Right lobe of liver (tissue), 4 donors: ENCODE measurements at regions not wholly inside any gene's neighbourhood (a gene's known extent, or its start where the extent isn't known, plus 50 kb on each side); places are given as distances from the start of the nearest gene placed in this dataset.

Experiments
- POLR2A ChIP-seq: fragments of 450-650 bp; IDR thresholded peaks from one replicate; pipeline ENCODE4 v1.6.1; 2017; ENCODE audit warnings: antibody characterized with exemption, mild to moderate bottlenecking
- TF ChIP-seq, protein P1 (sequence below), 4 donors: fragments of 200-600 bp in 3 of 4; fragments of 450-650 bp in 1 of 4; IDR thresholded peaks; one replicate each; pipeline versions ENCODE4 v1.5.1 to v1.8.0; 2016 to 2022; ENCODE audit warnings: antibody characterized with exemption in 4 of 4, mild to moderate bottlenecking in 2 of 4
- donor health status: DM: no; HTN: no; CAD: no.
- donor health status: DM: no; HTN: no; CAD: no.
- donor health status: DM: no; HTN: yes; CAD: no.

DNA sequence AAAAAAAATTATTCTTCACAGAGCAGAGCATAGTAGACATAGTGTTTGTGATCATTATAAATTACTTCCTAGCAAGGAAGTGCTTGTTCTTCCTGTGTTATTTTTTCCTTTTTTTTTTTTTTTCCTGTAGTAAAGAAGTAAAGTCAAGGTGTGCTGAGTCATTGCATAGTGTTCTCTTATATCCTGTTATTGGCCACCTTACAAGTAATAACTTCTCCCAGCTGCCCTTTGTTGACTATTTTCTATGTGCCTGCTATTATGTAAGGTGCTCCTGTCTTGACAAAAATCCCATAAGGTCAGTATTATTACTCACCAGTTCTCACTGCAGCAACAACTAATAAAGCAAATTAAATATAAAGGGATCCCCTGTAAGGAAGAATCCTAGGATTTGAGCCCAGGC, 195.3 kb downstream of the GJA1 start:
- TF ChIP-seq, protein P1, sequence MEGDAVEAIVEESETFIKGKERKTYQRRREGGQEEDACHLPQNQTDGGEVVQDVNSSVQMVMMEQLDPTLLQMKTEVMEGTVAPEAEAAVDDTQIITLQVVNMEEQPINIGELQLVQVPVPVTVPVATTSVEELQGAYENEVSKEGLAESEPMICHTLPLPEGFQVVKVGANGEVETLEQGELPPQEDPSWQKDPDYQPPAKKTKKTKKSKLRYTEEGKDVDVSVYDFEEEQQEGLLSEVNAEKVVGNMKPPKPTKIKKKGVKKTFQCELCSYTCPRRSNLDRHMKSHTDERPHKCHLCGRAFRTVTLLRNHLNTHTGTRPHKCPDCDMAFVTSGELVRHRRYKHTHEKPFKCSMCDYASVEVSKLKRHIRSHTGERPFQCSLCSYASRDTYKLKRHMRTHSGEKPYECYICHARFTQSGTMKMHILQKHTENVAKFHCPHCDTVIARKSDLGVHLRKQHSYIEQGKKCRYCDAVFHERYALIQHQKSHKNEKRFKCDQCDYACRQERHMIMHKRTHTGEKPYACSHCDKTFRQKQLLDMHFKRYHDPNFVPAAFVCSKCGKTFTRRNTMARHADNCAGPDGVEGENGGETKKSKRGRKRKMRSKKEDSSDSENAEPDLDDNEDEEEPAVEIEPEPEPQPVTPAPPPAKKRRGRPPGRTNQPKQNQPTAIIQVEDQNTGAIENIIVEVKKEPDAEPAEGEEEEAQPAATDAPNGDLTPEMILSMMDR (IDR thresholded peaks at IDR 0.05) = no peak
- no peak for TF ChIP-seq POLR2A
